Left ventricle myocardium inferior (tissue), 1 donor: ENCODE measurements at regions not wholly inside any gene's neighbourhood (a gene's known extent, or its start where the extent isn't known, plus 50 kb on each side); places are given as distances from the start of the nearest gene placed in this dataset.

Experiments
- DNase-seq: peaks from one replicate; pipeline ENCODE4 v3.0.0-alpha.2; 2020
- H3K27ac ChIP-seq: fragments of 200-600 bp; replicated peaks from 2 replicates; pipeline ENCODE4 v1.8.0; 2021
- H3K27me3 ChIP-seq: fragments of 200-600 bp; 2 replicates; pipeline ENCODE4 v1.8.0; 2021; ENCODE audit warnings: low read depth
- H3K36me3 ChIP-seq: fragments of 200-600 bp; 2 replicates; pipeline ENCODE4 v1.8.0; 2021
- H3K4me1 ChIP-seq: fragments of 200-600 bp; 2 replicates; pipeline ENCODE4 v1.8.0; 2021
- H3K4me3 ChIP-seq: fragments of 200-600 bp; 2 replicates; pipeline ENCODE4 v1.8.0; 2021; ENCODE audit warnings: mild to moderate bottlenecking, moderate library complexity
- H3K9me3 ChIP-seq: fragments of 200-600 bp; replicated peaks from 2 replicates; pipeline ENCODE4 v1.8.0; 2021
- CTCF ChIP-seq: fragments of 200-600 bp; IDR thresholded peaks from 2 replicates; pipeline ENCODE4 v1.8.0; 2021; ENCODE audit warnings: antibody characterized with exemption, mild to moderate bottlenecking, borderline replicate concordance
- intact Hi-C: fragments of 100-400 bp; cut with micrococcal nuclease; formaldehyde crosslinking; loops from one replicate; pipeline ENCODE4 v1.11.0; 2022
- donor health status: DM: no; HTN: yes; CAD: no; lungs with severe emphysema.

- TF ChIP-seq CTCF, result no peak
- Histone ChIP-seq H3K27me3 (no peaks in the 10 kb centered on the region), H3K4me1 (peaks cover 9% of the 10 kb centered on the region), H3K4me3 (no peak overlapping the region), H3K36me3 (no peaks in the 10 kb centered on the region), H3K27ac (no peak overlapping the region), H3K9me3 (peaks cover 11% of the 10 kb centered on the region)
- no peak for DNase-seq
- intact Hi-C loops, result no loop called here
These were observed 106.8 kb upstream of the FAM78B start for GRCh38 chr1:166273618-166274017.

- DNase-seq, result no peak
- TF ChIP-seq CTCF, result no peak
- peaks cover 22% of the 10 kb centered on the region for H3K4me1 ChIP-seq
- H3K9me3 ChIP-seq, result peaks cover 8% of the 10 kb centered on the region
- H3K36me3 ChIP-seq, result no peaks in the 10 kb centered on the region
- no peak overlapping the region for H3K4me3 ChIP-seq
- intact Hi-C loops, result no loop called here
- H3K27me3 ChIP-seq, result no peaks in the 10 kb centered on the region
- H3K27ac ChIP-seq, result no peak overlapping the region
These were observed 115.8 kb upstream of the FAM78B start for GRCh38 chr1:166282391-166283137.

GRCh38 chr1:166283190-166283589, 116.4 kb upstream of the FAM78B start:
- H3K9me3 ChIP-seq, result peaks cover 2% of the 10 kb centered on the region
- TF ChIP-seq CTCF, result no peak
- intact Hi-C loops, result no loop called here

GRCh38 chr1:166283600-166283999, 116.8 kb upstream of the FAM78B start:
- no peaks in the 10 kb centered on the region for H3K36me3 ChIP-seq
- no peak for TF ChIP-seq CTCF
- peaks cover 22% of the 10 kb centered on the region for H3K4me1 ChIP-seq
- H3K9me3 ChIP-seq, result no peaks in the 10 kb centered on the region
- H3K27me3 ChIP-seq, result peaks cover under 1% of the 10 kb centered on the region
- no peak overlapping the region for H3K27ac ChIP-seq
- H3K4me3 ChIP-seq, result no peak overlapping the region
- intact Hi-C loops, result no loop called here
- DNase-seq, result no peak

More at GRCh38 chr1:166283190-166283589, 116.4 kb upstream of the FAM78B start:
- no peaks in the 10 kb centered on the region for H3K27me3 ChIP-seq
- peaks cover 22% of the 10 kb centered on the region for H3K4me1 ChIP-seq
- H3K4me3 ChIP-seq, result no peak overlapping the region
- H3K27ac ChIP-seq, result no peak overlapping the region
- no peaks in the 10 kb centered on the region for H3K36me3 ChIP-seq
- DNase-seq, result no peak

GRCh38 chr1:166289309-166290050, 122.7 kb upstream of the FAM78B start:
- Histone ChIP-seq H3K36me3 (no peaks in the 10 kb centered on the region), H3K4me3 (no peak overlapping the region), H3K9me3 (no peaks in the 10 kb centered on the region), H3K27ac (no peak overlapping the region), H3K27me3 (peaks cover 4% of the 10 kb centered on the region), H3K4me1 (peaks cover 9% of the 10 kb centered on the region)
- intact Hi-C loops, result no loop called here
- no peak for DNase-seq
- TF ChIP-seq CTCF, result no peak
